Heart right ventricle (tissue), 16 donors: ENCODE measurements at regions not wholly inside any gene's neighbourhood (a gene's known extent, or its start where the extent isn't known, plus 50 kb on each side); places are given as distances from the start of the nearest gene placed in this dataset.
"Not testable (repeated sequence)": the region's sequence is repeated elsewhere in the genome, so short reads cannot be mapped to it uniquely, and the experiment has no call there.

Source experiments
- ATAC-seq, 8 donors: fragments of 200-7000 bp; cut with Tn5 transposase; one replicate each; pipeline ENCODE4 v1.9.1; 2020; ENCODE audit warnings: mild to moderate bottlenecking in 8 of 8, moderate library complexity in 8 of 8, moderate number of reproducible peaks in 1 of 8
- DNase-seq, 2 donors: peaks; one replicate each; pipeline ENCODE4 v3.0.0-alpha.2; 2020
- H3K27ac ChIP-seq, 10 donors: fragments of 200-600 bp; sonication (generic) in 2 of 10; one replicate each; pipeline versions ENCODE4 v1.5.0 to v1.8.0; 2020 to 2022; ENCODE audit warnings: mild to moderate bottlenecking in 3 of 10
- H3K27me3 ChIP-seq, 7 donors: fragments of 200-600 bp; one replicate each; pipeline ENCODE4 v1.8.0; 2021 to 2022; ENCODE audit warnings: mild to moderate bottlenecking in 2 of 7
- H3K36me3 ChIP-seq, 9 donors: fragments of 200-600 bp; sonication (generic) in 1 of 9; one replicate each; pipeline versions ENCODE4 v1.5.0 to v1.8.0; 2020 to 2022; ENCODE audit warnings: mild to moderate bottlenecking in 2 of 9
- H3K4me1 ChIP-seq, 9 donors: fragments of 200-600 bp; sonication (generic) in 1 of 9; one replicate each; pipeline versions ENCODE4 v1.5.0 to v1.8.0; 2020 to 2022; ENCODE audit warnings: mild to moderate bottlenecking in 4 of 9
- H3K4me3 ChIP-seq, 10 donors: fragments of 200-600 bp; sonication (generic) in 2 of 10; one replicate each; pipeline versions ENCODE4 v1.5.0 to v1.8.0; 2020 to 2022; ENCODE audit warnings: mild to moderate bottlenecking in 7 of 10, moderate library complexity in 2 of 10
- H3K9me3 ChIP-seq, 11 donors: fragments of 200-600 bp in 10 of 11; sonication (generic) in 2 of 11; one replicate each; pipeline versions ENCODE4 v1.5.0 to v1.8.0; 2013 to 2022; ENCODE audit warnings: mild to moderate bottlenecking in 2 of 11, control low read depth in 1 of 11, moderate library complexity in 1 of 11
- WGBS, 2 donors: extraction: QIAGEN DNeasy Blood & Tissue Kit; methylation state at CpG; one replicate each; pipeline ENCODE4 v1.1.7; 2013; ENCODE audit warnings: inconsistent platforms in 1 of 2; 5-methylcytosine and 5-hydroxymethylcytosine counted together
- intact Hi-C, 10 donors: fragments of 100-400 bp; cut with DNase I; formaldehyde crosslinking; loops; one replicate each; pipeline versions ENCODE4 v1.11.1 to v1.14.2; 2022
- TF ChIP-seq, protein P1 (sequence below), 9 donors: fragments of 200-600 bp; sonication (generic) in 2 of 9; IDR thresholded peaks; one replicate each; pipeline versions ENCODE4 v1.5.0 to v1.8.0; 2021 to 2022; ENCODE audit warnings: antibody characterized with exemption in 9 of 9, mild to moderate bottlenecking in 5 of 9, moderate library complexity in 1 of 9
- donor health status: Arrhythmogenic right ventricular cardiomyopathy.
- donor health status: ischemic (EF 13 %, LVEDD 7.1; RV severe dilation, severe dysfunction).
- donor health status: healthy with polysubstance abuse.
- donor health status: DM: no; HTN: yes; CAD: no.
- donor health status: DM: no; HTN: no; CAD: no.
- donor health status: ischemic (EF 25% LVEDD 6.9; RV normal size, moderate dysfunction).
- donor health status: ischemic (EF 25% LVEDD 5.7; RV mildly dilated, moderate dysfunction).
- donor health status: healthy.
- donor health status: DM: yes; HTN: yes; CAD: no.
- donor health status: Ischemic cardiomyopathy.
- donor health status: ischemic (EF 35%, LVEDD 5.7; RV mildly dilated, moderate dysfunction).
- donor health status: nonischemic (EF 11% LVEDD 7.7; RV severe dilation, severe dysfunction).
- donor health status: DM: yes; HTN: yes; CAD: no.
- donor health status: PGD.
- donor health status: ischemic (EF 29% LVEDD 5.4; RV normal size, mild dysfunction).
- donor health status: nonischemic (EF 23%, LVEDD 6.1; RV moderate dilation, normal function).

DNA sequence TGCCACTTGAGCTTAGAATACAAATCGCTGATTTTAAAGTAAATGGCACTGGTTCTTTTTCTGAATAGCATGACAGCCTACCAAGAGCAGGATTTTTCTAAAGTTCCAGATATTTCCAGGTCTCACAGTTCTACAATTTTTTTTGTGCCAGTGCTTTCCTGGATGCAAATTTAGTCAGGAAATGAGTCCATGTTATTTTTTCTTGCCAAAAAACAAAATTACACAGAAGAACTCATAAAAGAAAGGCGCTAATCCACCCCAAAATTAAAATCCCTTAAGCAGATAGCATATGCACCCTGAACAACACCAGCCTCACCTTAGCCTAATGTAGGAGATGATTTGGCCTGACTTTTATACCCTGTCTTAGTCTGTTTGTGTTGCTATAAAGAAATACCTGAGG is 86.4 kb upstream of the ARG1 start:
- no peak overlapping the region for H3K4me3 ChIP-seq
- H3K9me3 ChIP-seq = peaks cover 0 to 4% (median 0%) of the 10 kb centered on the region in 11 donors
- 89 to 91% methylated on average over 2 of the region's 2 CpGs for WGBS, 2 donors
- intact Hi-C loops = no loop called here
- no peaks in the 10 kb centered on the region for H3K27me3 ChIP-seq
- DNase-seq (no peak), ATAC-seq (no peak)
- TF ChIP-seq, protein P1, sequence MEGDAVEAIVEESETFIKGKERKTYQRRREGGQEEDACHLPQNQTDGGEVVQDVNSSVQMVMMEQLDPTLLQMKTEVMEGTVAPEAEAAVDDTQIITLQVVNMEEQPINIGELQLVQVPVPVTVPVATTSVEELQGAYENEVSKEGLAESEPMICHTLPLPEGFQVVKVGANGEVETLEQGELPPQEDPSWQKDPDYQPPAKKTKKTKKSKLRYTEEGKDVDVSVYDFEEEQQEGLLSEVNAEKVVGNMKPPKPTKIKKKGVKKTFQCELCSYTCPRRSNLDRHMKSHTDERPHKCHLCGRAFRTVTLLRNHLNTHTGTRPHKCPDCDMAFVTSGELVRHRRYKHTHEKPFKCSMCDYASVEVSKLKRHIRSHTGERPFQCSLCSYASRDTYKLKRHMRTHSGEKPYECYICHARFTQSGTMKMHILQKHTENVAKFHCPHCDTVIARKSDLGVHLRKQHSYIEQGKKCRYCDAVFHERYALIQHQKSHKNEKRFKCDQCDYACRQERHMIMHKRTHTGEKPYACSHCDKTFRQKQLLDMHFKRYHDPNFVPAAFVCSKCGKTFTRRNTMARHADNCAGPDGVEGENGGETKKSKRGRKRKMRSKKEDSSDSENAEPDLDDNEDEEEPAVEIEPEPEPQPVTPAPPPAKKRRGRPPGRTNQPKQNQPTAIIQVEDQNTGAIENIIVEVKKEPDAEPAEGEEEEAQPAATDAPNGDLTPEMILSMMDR (IDR thresholded peaks at IDR 0.05) = no peak
- H3K27ac ChIP-seq = no peak overlapping the region
- no peaks in the 10 kb centered on the region for H3K36me3 ChIP-seq
- H3K4me1 ChIP-seq = no peaks in the 10 kb centered on the region

DNA sequence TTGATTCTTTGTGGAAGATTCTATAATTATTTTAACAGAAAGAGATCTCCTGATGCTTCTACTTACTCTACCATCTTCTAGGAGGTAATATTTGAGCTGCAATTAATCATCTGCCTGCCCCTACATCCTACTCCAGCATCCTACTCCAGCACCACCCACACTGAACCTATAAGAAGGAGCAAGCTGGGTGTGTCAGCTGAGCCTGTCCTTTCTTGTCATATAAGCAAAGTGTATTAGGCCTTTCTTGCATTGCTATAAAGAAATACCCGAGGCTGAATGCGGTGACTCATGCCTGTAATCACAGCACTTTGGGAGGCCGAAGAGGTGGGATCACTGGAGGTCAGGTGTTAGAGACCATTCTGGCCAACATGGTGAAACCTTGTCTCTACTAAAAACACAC is 84.2 kb upstream of the ARG1 start:
- intact Hi-C loops = no loop called here
- no peaks in the 10 kb centered on the region for H3K4me1 ChIP-seq
- no peaks in the 10 kb centered on the region for H3K27me3 ChIP-seq
- no peaks in the 10 kb centered on the region for H3K36me3 ChIP-seq
- H3K27ac ChIP-seq = no peak overlapping the region
- DNase-seq (no peak), ATAC-seq (no peak)
- 87 to 88% methylated on average over 3 of the region's 3 CpGs for WGBS, 2 donors
- TF ChIP-seq, protein P1 (IDR thresholded peaks at IDR 0.05) = no peak
- H3K4me3 ChIP-seq = no peak overlapping the region
- no peaks in the 10 kb centered on the region for H3K9me3 ChIP-seq

DNA sequence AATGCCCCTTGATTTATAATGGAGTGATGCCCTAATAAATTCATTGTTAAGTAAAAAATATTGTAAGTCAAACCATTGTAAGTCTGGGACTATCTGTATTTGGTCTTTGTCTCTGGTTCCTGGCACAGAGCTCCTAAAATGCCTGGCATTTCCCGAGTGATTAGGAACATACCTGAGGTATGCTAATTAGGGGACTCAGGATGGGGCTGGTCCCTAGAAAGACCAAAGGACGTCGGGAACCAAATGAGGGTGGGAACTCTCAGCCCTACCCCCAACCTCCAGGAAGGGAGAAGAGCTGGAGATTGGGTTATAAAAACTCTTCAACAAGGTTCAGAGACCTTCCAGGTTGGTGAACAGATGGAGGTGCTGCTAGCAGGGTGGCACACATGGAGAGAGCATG is 82.6 kb upstream of the ARG1 start:
- no peaks in the 10 kb centered on the region for H3K27me3 ChIP-seq
- H3K27ac ChIP-seq = no peak overlapping the region
- no peaks in the 10 kb centered on the region for H3K4me1 ChIP-seq
- no peaks in the 10 kb centered on the region for H3K36me3 ChIP-seq
- 34 to 75% methylated on average over 3 of the region's 3 CpGs for WGBS, 2 donors
- intact Hi-C loops = no loop called here
- H3K9me3 ChIP-seq = peaks cover 0 to 5% (median 0%) of the 10 kb centered on the region in 11 donors
- ATAC-seq = no peak
- TF ChIP-seq, protein P1 (IDR thresholded peaks at IDR 0.05) = no peak
- no peak for DNase-seq
- no peak overlapping the region for H3K4me3 ChIP-seq

DNA sequence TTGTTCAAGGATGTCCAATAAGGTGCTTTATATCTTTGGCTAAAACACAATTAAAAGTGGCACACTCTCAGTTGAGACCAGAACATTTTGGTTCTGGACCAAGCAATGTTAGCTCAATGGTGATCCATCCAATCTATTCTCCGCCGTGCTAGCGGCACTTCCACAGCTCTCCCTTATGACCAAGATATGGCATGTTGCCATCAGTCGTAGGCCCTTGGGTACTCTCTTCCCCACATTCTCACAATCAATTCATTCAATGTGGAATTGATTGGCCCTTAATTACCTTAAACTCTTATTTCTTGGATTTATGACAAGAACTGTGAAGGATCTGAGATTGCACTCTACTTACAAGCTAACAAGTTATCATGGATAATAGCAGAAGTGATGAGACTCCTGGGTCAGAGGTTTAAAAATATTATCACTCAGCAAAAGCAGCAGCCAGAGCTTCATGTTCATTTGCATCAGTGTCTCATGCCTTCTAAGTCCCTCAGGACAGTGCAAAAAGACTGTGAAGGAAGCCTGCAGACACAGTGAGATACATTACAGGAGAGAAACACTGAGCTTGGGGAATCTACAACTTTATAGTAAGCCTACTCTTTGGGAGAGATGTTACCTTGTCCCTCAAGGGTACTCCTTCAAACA is 80.0 kb upstream of the ARG1 start:
- WGBS, 2 donors = 75 to 85% methylated on average over 4 of the region's 4 CpGs

DNA sequence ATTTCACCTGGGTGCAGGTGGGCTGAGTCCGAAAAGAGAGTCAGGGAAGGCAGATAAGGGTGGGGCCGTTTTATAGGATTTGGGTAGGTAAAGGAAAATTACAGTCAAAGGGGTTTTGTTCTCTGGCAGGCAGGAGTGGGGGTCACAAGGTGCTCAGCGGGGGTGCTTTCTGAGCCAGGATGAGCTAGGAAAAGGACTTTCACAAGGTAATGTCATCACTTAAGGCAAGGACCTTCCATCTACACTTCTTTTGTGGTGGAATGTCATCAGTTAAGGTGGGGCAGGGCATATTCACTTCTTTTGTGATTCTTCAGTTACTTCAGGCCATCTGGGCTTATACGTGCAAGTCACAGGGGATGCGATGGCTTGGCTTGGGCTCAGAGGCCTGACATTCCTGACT is 68.6 kb upstream of the ARG1 start:
- DNase-seq, H3K4me3 ChIP-seq, H3K9me3 ChIP-seq, intact Hi-C loops, H3K4me1 ChIP-seq, H3K27ac ChIP-seq, ATAC-seq, H3K36me3 ChIP-seq, H3K27me3 ChIP-seq: not testable (repeated sequence)
- WGBS, 2 donors = 76 to 80% methylated on average over 3 of the region's 5 CpGs

More for the DNA sequence above, 80.0 kb upstream of the ARG1 start:
- H3K27me3 ChIP-seq = no peaks in the 10 kb centered on the region
- no peak overlapping the region for H3K4me3 ChIP-seq
- H3K36me3 ChIP-seq = no peaks in the 10 kb centered on the region
- no peaks in the 10 kb centered on the region for H3K4me1 ChIP-seq
- no peak for DNase-seq
- intact Hi-C loops = no loop called here
- TF ChIP-seq, protein P1 (IDR thresholded peaks at IDR 0.05) = no peak
- peaks cover 0 to 9% (median 0%) of the 10 kb centered on the region in 11 donors for H3K9me3 ChIP-seq
- no peak overlapping the region for H3K27ac ChIP-seq
- no peak for ATAC-seq
